Neutrophil (primary cell): ENCODE measurements at regions not wholly inside any gene's neighbourhood (a gene's known extent, or its start where the extent isn't known, plus 50 kb on each side); places are given as distances from the start of the nearest gene placed in this dataset.

Experiments used
- H3K27ac ChIP-seq: fragments of 200-600 bp; sonication (generic); 2 replicates; pipeline ENCODE4 v1.5.1; 2016; ENCODE audit warnings: mild to moderate bottlenecking, moderate library complexity
- H3K27me3 ChIP-seq: fragments of 200-600 bp; sonication (generic); 2 replicates; pipeline ENCODE4 v1.6.0; 2016; ENCODE audit warnings: mild to moderate bottlenecking
- H3K36me3 ChIP-seq: fragments of 200-600 bp; sonication (generic); 2 replicates; pipeline ENCODE4 v1.5.1; 2017
- H3K4me1 ChIP-seq, 2 experiments: fragments of 200-600 bp in 1 of 2; sonication (generic) in 1 of 2; 1 replicate in 1 of 2; 2 replicates in 1 of 2; pipeline versions ENCODE4 v1.5.1 to v1.6.1; 2013 to 2016; ENCODE audit warnings: low read depth in 1 of 2, low read length in 1 of 2, mild to moderate bottlenecking in 1 of 2, moderate library complexity in 1 of 2; ENCODE audit not compliant: control insufficient read depth in 1 of 2, insufficient read depth in 1 of 2
- H3K4me3 ChIP-seq, 2 experiments: fragments of 200-600 bp in 1 of 2; sonication (generic) in 1 of 2; 1 replicate in 1 of 2; 2 replicates in 1 of 2; pipeline ENCODE4 v1.5.1; 2013 to 2016; ENCODE audit warnings: low read depth in 1 of 2, low read length in 1 of 2, mild to moderate bottlenecking in 1 of 2, moderate library complexity in 1 of 2
- H3K9me3 ChIP-seq: fragments of 200-600 bp; sonication (generic); 2 replicates; pipeline ENCODE4 v1.5.1; 2016
- TF ChIP-seq, protein P1 (sequence below): fragments of 200-600 bp; sonication (generic); IDR thresholded peaks from 2 replicates; pipeline ENCODE4 v1.5.1; 2016; ENCODE audit warnings: antibody characterized with exemption

DNA sequence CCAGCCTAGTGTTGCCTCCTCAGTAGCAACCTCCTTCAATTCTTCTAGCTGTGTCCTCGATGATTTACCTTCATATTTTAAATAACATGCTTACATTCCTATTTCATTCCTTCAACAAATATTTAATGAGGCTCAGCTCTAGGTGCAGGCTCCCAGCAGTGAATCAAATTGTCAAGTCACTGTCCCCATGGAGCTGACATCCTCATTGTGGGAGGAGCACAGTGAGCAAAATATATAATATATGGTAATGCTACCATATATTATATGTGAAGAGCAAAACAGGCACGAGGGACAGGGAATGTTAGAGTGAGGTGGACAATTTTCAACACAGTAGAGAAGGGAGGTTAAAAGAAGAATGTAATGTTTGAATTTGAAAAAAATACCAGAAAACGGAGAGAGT lies 869.1 kb downstream of the SLC4A3 start:
- no peaks in the 10 kb centered on the region for H3K27me3 ChIP-seq
- no peaks in the 10 kb centered on the region for H3K9me3 ChIP-seq
- TF ChIP-seq, protein P1, sequence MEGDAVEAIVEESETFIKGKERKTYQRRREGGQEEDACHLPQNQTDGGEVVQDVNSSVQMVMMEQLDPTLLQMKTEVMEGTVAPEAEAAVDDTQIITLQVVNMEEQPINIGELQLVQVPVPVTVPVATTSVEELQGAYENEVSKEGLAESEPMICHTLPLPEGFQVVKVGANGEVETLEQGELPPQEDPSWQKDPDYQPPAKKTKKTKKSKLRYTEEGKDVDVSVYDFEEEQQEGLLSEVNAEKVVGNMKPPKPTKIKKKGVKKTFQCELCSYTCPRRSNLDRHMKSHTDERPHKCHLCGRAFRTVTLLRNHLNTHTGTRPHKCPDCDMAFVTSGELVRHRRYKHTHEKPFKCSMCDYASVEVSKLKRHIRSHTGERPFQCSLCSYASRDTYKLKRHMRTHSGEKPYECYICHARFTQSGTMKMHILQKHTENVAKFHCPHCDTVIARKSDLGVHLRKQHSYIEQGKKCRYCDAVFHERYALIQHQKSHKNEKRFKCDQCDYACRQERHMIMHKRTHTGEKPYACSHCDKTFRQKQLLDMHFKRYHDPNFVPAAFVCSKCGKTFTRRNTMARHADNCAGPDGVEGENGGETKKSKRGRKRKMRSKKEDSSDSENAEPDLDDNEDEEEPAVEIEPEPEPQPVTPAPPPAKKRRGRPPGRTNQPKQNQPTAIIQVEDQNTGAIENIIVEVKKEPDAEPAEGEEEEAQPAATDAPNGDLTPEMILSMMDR, result no peak
- H3K36me3 ChIP-seq, result no peaks in the 10 kb centered on the region
- no peak overlapping the region for H3K27ac ChIP-seq
- H3K4me3 ChIP-seq, result no peak overlapping the region
- no peaks in the 10 kb centered on the region for H3K4me1 ChIP-seq

DNA sequence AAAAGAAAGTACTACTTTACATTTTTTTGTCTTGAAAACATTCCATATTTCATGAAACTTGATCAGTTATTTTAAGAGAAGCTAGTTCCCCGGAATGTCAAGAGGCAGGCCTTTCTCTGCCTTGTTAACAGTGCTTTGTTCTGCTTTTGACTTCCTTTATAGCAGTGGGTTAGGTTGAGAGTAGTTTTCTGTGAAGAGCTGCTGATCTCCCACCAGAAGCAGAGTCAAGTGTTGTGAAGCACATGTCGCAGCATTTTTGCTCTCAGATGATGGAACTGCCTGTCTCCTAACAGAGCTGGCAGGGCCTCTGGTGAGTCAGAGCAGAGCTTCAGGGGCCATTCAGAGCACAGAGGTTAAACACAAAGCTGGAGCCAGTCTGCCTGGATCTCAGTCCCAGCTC lies 871.8 kb downstream of the SLC4A3 start:
- TF ChIP-seq, protein P1, result no peak
- no peak overlapping the region for H3K27ac ChIP-seq

DNA sequence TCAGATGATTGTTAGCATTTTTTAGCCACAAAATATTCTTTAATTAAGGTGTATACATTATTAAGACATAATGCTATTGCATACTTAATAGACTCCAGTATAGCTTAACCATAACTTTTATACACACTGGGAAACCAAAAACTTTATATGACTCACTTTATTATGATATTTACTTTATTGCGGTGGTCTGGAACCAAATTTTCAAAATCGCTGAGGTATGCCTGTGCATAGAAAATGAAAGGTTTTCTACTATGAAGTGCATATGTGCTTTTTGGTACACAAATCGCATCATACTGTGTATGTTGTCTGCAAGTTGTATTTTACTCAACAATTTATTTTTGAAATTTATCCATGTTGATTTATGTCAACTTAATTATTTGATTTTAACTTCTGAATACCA lies 875.1 kb downstream of the SLC4A3 start:
- H3K4me1 ChIP-seq, result no peaks in the 10 kb centered on the region
- H3K4me3 ChIP-seq, result no peak overlapping the region
- H3K27me3 ChIP-seq, result no peaks in the 10 kb centered on the region
- H3K9me3 ChIP-seq, result no peaks in the 10 kb centered on the region
- TF ChIP-seq, protein P1, result no peak
- no peak overlapping the region for H3K27ac ChIP-seq
- H3K36me3 ChIP-seq, result no peaks in the 10 kb centered on the region

More for the DNA sequence above, 871.8 kb downstream of the SLC4A3 start:
- no peaks in the 10 kb centered on the region for H3K9me3 ChIP-seq
- H3K4me3 ChIP-seq, result no peak overlapping the region
- no peaks in the 10 kb centered on the region for H3K4me1 ChIP-seq
- no peaks in the 10 kb centered on the region for H3K36me3 ChIP-seq
- no peaks in the 10 kb centered on the region for H3K27me3 ChIP-seq

DNA sequence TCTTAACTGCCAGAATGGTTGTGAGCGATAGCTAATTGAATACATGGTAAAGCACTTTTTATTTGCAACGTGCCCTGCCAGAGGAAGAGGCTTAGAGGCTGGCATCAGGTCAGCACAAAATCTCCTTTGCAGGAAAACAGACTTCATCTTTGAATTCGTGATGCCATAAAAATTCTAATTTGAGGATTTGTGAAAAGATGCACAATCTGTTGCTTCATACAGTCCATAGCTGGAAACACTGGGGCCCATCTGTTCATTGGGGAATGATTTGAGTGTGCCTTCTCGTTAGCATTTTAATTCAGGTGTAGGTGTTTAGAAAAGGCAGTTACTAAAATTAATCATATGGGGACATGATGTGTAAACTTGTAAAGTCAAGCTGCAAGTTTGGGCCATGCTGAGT lies 876.0 kb downstream of the SLC4A3 start:
- H3K27ac ChIP-seq, result no peak overlapping the region
- no peaks in the 10 kb centered on the region for H3K4me1 ChIP-seq
- TF ChIP-seq, protein P1, result no peak
- H3K27me3 ChIP-seq, result no peaks in the 10 kb centered on the region
- no peaks in the 10 kb centered on the region for H3K36me3 ChIP-seq
- H3K4me3 ChIP-seq, result no peak overlapping the region
- no peaks in the 10 kb centered on the region for H3K9me3 ChIP-seq

DNA sequence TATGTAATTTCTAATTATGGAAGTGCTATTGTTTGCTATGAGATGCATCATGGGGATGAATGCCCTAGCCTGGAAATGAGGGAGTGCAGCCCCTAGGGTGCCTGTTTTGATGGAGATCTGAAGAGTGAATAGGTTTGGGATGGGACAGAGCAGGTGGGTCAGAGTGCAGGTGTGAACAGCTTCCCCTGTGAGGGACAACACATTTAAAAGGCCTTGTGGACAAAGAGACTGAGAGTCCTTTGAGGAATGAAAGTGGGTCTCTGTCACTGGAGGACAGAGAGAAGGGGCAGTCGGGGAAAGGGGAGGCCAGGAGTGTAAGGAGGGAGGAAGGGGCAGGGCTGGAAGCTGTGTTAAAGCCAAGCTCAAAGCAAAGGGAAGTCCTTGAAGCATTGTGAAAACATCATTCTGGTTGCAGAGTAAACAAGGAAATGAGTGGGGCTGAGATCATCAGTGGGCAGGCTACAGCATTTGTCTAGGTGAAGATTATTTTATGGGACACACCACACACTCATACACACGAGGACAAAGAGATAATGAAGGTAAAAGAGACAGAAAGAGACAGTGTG lies 877.6 kb downstream of the SLC4A3 start:
- Histone ChIP-seq H3K4me1 (no peaks in the 10 kb centered on the region), H3K4me3 (no peak overlapping the region), H3K27me3 (no peaks in the 10 kb centered on the region), H3K9me3 (no peaks in the 10 kb centered on the region), H3K27ac (no peak overlapping the region), H3K36me3 (no peaks in the 10 kb centered on the region)
- TF ChIP-seq, protein P1, result no peak

DNA sequence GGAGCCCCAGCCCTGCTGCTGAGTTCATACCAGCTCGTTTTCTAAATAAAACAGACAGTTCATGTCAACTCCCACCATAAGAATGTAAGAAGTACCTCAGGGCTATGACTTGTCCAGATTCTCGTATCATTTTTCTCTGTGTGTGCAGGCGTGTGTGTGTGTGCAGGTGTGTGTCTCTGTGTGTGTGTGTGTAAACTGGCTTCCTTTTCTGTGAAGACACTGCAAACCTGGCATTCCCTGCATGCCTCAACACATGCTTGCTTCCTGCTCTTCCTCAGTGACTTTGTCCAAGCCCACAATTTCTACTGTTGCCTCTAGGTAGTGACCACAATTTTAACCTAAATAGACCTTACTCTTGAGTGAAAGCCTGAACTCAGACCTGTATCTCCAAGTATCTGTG lies 879.0 kb downstream of the SLC4A3 start:
- no peak overlapping the region for H3K27ac ChIP-seq

More for the DNA sequence above, 879.0 kb downstream of the SLC4A3 start:
- no peaks in the 10 kb centered on the region for H3K27me3 ChIP-seq
- H3K4me1 ChIP-seq, result no peaks in the 10 kb centered on the region
- no peaks in the 10 kb centered on the region for H3K9me3 ChIP-seq
- no peak overlapping the region for H3K4me3 ChIP-seq
- H3K36me3 ChIP-seq, result no peaks in the 10 kb centered on the region
- TF ChIP-seq, protein P1, result no peak
